DOHH2 (cell line): ENCODE measurements at regions not wholly inside any gene's neighbourhood (a gene's known extent, or its start where the extent isn't known, plus 50 kb on each side); places are given as distances from the start of the nearest gene placed in this dataset.

ENCODE experiments used
- CTCF ChIP-seq: fragments of 200-600 bp; sonication (generic); IDR thresholded peaks from one replicate; pipeline ENCODE4 v1.5.1; 2014; ENCODE audit warnings: antibody characterized with exemption, mild to moderate bottlenecking, low read depth, low read length; ENCODE audit not compliant: poor library complexity, severe bottlenecking
- EZH2phosphoT487 ChIP-seq: fragments of 200-600 bp; sonication (generic); IDR thresholded peaks from 2 replicates; pipeline ENCODE4 v1.6.1; 2017; ENCODE audit warnings: borderline replicate concordance, mild to moderate bottlenecking, antibody characterized with exemption, low read length, moderate library complexity, mixed read lengths

GRCh38 chr22:22362311-22362710, 117.7 kb downstream of the VPREB1 start:
- TF ChIP-seq CTCF (no peak), EZH2phosphoT487 (no peak)
